Activated T-cell treated with anti-CD3 and anti-CD28 coated beads, Interleukin-2, amount 50 U/mL, for 4 hours (primary cell): ENCODE measurements at regions not wholly inside any gene's neighbourhood (a gene's known extent, or its start where the extent isn't known, plus 50 kb on each side); places are given as distances from the start of the nearest gene placed in this dataset.

Experiments used
- ATAC-seq, 2 donors: fragments of 200-7000 bp; cut with Tn5 transposase; one replicate each; pipeline ENCODE4 v1.10.0; 2021
- DNase-seq: peaks from one replicate; pipeline ENCODE4 v3.0.0-alpha.2; 2020
- H3K27me3 Mint-ChIP-seq: one replicate; pipeline ENCODE4 v1.8.0; 2021; ENCODE audit warnings: low read depth, mixed read lengths
- H3K36me3 Mint-ChIP-seq: one replicate; pipeline ENCODE4 v1.8.0; 2022; ENCODE audit warnings: mixed read lengths; ENCODE audit not compliant: insufficient read depth
- H3K4me1 Mint-ChIP-seq: one replicate; pipeline ENCODE4 v1.8.0; 2021; ENCODE audit warnings: low read depth, mixed read lengths
- H3K4me3 Mint-ChIP-seq: one replicate; pipeline ENCODE4 v1.8.0; 2021; ENCODE audit warnings: mild to moderate bottlenecking, moderate library complexity, mixed read lengths
- H3K9me3 Mint-ChIP-seq: one replicate; pipeline ENCODE4 v1.8.0; 2021; ENCODE audit warnings: mixed read lengths

DNA sequence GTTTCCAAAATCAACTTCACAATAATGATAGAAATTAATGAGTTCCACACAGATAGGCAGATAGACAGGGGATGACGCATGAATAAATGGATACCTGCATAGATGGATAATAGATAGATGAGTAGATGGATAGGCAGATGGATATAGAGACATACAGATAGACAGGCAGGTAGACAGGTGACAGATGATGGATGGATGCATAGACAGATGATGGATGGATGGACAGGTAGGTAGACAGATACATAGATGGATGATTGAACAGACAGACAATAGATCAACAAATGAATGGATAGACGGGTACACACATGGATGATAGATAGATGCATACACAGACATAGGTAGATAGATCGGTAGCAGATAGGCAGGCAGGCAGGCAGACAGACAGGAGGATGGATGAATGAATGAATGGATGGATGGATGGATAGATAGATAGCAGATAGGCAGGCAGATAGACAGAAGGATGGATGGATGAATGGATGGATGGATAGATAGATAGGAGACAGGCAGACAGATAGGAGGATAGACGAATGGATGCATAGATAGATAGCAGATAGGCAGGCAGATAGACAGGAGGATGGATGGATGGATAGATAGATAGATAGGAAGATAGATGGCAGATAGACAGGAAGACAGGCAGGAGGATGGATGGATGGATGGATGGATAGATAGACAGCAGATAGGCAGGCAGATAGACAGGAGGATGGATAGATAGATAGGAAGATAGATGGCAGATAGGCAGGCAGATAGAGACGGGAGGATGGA, 142.5 kb downstream of the RBFOX3 start:
- Mint-ChIP-seq H3K27me3 (peaks cover 22% of the 10 kb centered on the region), H3K9me3 (no peaks in the 10 kb centered on the region), H3K4me1 (no peaks in the 10 kb centered on the region), H3K4me3 (no peak overlapping the region), H3K36me3 (no peaks in the 10 kb centered on the region)
- DNase-seq (no peak), ATAC-seq (no peak)

DNA sequence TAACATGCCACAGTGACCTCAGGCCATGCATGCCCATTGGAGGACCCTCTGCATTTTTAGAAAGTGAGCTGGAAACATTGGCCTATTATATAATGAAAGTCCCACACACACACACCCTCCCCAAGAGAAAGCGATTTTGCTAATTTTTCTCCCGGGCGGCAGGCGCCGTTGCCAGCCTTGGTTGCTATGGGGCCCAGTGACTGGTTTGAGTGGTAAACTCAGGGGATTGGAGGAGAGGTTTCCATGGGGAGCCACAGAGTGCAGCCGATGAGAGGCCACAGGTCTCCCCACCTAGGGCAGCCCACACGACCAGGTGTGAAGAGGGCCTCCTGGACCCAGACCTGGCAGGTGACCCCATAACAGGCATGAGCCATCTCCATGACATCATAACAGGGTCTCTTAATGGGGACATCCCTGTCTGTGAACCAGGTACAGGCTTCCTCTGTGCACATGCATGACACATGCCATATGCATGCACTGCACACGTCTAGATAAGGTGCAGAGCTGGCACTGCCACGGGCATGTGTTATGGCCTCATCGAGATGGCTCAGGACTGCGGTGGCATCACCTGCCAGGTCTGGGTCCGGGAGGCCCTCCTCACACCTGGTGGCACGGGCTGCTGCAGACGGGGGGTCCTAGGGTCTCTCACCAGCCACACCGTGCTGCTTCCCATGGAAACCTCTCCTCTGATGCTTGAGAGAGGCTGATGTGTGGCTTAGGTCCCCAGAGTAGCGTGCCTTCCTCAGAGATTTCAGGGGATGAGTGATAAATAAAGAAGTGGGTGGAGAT, 144.1 kb downstream of the RBFOX3 start:
- Mint-ChIP-seq H3K27me3 (peaks cover 16% of the 10 kb centered on the region), H3K4me1 (no peaks in the 10 kb centered on the region), H3K4me3 (no peak overlapping the region), H3K36me3 (no peaks in the 10 kb centered on the region), H3K9me3 (no peaks in the 10 kb centered on the region)
- ATAC-seq (no peak), DNase-seq (no peak)

DNA sequence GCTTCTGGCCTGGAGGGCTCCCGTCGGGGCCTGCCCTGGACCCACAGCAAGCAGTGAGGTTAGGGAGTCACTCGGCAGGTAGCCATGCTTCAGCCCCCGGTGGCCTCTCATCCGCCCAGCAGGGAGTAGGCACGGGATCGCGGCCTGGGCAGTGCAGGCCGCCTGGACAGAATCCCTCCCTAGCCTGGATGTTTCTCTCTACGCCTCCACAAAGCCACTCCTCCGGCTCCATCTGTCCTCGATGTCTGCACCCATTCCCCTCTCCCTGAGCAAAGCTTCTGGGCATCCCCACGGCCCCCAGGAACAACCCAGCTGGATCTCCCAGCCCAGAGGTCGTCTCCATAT, 145.2 kb downstream of the RBFOX3 start:
- H3K27me3 Mint-ChIP-seq, result peaks cover 13% of the 10 kb centered on the region
- H3K4me3 Mint-ChIP-seq, result no peak overlapping the region
- no peaks in the 10 kb centered on the region for H3K36me3 Mint-ChIP-seq
- no peaks in the 10 kb centered on the region for H3K9me3 Mint-ChIP-seq
- DNase-seq (no peak), ATAC-seq (no peak)
- H3K4me1 Mint-ChIP-seq, result no peaks in the 10 kb centered on the region

DNA sequence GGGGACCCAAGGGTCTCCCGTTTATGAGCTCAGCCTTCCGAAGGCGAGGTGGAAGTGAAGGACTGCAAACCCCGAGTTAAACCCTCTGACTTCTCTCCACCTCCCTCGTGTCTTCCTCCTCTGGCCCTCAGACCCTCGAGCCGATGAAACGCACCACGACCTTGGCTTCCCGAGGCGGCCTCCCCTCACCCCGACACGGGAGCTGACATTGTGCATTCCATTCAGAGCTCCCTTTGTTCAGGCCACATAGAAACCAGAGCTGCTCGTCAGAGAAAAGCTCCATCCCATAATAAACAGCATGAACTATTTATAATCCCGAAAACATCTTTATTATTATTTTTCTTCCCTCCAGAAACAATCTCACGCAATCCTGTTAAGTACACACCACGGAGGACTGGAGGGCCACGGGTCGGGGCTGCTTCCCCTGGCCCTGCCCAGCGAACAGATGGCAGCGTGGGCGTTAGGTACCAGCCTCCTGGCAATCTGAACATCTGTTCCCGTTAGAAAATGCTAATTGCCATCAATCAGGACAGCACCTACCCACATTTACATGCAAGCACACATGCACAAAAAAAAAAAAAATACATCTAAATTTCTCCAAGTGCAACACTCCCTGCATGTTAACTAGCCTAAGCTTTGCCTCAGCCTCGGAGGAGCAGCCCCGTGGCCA, 145.7 kb downstream of the RBFOX3 start:
- no peak overlapping the region for H3K4me3 Mint-ChIP-seq
- no peaks in the 10 kb centered on the region for H3K4me1 Mint-ChIP-seq
- H3K9me3 Mint-ChIP-seq, result no peaks in the 10 kb centered on the region
- DNase-seq, result no peak
- no peaks in the 10 kb centered on the region for H3K36me3 Mint-ChIP-seq
- ATAC-seq, result no peak
- peaks cover 13% of the 10 kb centered on the region for H3K27me3 Mint-ChIP-seq

DNA sequence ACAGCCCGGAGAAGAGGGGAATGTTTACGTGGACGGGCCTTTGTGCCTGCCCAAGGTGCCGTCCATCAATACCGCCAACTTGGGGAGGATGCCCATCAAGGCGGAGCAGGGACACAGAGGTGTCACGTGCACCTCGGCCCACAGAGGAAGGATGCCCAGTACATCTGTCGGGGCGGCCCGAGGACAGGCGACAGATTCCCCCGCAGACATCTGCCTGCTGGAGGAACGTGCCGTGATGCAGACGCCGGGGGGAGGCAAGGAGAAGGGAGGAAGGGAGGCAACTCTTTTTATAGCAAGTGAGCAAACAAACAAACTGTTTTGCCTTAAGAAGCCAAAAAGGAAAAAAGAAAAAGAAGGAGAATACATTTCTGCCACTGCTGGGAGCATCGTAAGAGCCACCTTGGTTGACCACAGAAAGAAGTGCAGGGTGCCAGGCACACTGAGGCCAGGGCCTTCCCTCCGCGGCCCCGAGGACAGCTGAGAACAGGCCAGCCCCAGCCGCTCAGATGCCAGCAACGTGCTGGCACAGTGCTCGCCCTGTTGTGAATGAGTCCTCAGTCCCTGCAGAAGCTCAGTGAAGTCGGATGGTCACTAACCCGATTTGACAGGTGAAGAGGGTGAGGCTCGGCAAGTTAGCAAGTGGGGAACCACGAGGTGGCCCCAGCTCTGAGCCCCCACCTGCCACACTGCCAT, 146.4 kb downstream of the RBFOX3 start:
- Mint-ChIP-seq H3K36me3 (no peaks in the 10 kb centered on the region), H3K27me3 (peaks cover 11% of the 10 kb centered on the region), H3K9me3 (no peaks in the 10 kb centered on the region), H3K4me3 (peak overlapping the region; percentile 9), H3K4me1 (no peaks in the 10 kb centered on the region)
- ATAC-seq, result no peak
- DNase-seq, result no peak

DNA sequence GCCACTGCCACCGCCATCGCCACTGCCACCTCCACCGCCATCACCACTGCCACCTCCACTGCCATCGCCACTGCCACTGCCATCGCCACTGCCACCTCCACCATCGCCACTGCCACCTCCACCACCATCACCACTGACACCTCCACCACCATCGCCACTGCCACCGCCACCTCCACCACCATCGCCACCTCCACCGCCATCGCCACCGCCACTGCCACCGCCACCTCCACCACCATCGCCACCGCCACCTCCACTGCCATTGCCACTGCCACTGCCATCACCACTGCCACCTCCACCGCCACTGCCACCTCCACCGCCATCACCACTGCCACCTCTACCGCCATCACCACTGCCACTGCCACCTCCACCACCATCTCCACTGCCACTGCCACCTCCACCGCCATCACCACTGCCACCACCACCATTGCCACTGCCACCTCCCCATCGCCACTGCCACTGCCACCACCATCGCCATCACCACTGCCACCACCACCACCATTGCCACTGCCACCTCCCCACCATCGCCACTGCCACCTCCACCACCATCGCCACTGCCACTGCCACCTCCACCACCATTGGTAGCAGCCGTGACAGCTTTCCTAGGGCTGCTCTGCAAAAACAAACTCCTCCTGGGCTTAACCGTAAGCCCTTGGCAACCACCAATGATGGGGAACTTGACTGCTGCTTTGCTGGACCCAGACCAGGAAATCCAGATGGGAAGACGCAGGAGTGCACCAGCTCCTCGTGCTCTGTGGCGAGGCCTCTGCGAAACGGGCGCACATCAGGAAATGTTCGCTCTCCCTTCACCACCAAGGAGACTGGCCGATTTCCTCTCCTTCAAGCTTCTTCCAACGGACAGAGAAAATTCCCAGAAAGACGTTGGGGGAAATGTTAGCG, 147.2 kb downstream of the RBFOX3 start:
- Mint-ChIP-seq H3K4me1 (no peaks in the 10 kb centered on the region), H3K4me3 (peak overlapping the region; percentile 9), H3K9me3 (no peaks in the 10 kb centered on the region), H3K27me3 (peaks cover 11% of the 10 kb centered on the region), H3K36me3 (no peaks in the 10 kb centered on the region)
- ATAC-seq (no peak), DNase-seq (no peak)

DNA sequence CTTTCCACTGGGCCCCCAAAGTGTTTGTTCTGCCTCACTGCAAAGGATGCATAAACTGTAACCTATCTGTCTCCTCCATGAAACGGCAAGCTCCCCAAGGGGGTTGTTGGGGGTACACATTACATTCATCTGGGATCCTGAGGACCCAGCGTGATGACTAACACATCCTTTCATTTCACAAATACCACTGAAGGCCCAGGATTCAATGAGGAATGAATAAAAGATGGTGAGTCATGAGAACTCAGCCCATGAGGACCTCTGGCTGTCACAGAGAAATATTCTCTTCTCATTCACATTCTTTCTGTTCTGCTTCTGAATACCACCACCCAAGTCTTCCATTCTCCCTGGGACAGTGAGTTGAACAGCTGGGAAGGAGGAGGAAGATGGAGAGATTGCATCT, 149.8 kb downstream of the RBFOX3 start:
- no peak overlapping the region for H3K4me3 Mint-ChIP-seq
- ATAC-seq, result no peak
- DNase-seq, result no peak
- H3K36me3 Mint-ChIP-seq, result no peaks in the 10 kb centered on the region
- H3K9me3 Mint-ChIP-seq, result no peaks in the 10 kb centered on the region
- H3K4me1 Mint-ChIP-seq, result no peaks in the 10 kb centered on the region
- peaks cover 5% of the 10 kb centered on the region for H3K27me3 Mint-ChIP-seq

DNA sequence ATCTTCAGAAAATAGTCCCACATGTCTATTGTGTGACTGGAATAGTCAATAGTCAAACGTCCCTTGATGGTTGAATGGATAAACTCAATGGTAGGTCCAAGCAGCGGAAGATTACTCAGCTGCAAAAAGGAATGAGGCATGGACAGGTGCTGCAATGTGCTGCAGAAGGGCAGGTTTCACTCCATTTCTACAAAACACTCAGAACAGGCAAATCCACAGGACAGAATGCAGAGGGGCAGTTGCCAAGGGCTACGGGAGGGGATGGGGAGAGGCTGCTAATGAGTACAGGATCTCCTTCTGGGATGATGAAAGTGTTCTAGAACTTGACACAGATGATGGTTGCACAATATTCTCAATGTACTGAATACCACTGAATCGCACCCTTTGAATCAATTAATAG, 151.0 kb downstream of the RBFOX3 start:
- Mint-ChIP-seq H3K9me3 (no peaks in the 10 kb centered on the region), H3K36me3 (no peaks in the 10 kb centered on the region), H3K4me3 (no peak overlapping the region), H3K27me3 (peaks cover 6% of the 10 kb centered on the region), H3K4me1 (no peaks in the 10 kb centered on the region)
- DNase-seq, result no peak
- ATAC-seq, result no peak

DNA sequence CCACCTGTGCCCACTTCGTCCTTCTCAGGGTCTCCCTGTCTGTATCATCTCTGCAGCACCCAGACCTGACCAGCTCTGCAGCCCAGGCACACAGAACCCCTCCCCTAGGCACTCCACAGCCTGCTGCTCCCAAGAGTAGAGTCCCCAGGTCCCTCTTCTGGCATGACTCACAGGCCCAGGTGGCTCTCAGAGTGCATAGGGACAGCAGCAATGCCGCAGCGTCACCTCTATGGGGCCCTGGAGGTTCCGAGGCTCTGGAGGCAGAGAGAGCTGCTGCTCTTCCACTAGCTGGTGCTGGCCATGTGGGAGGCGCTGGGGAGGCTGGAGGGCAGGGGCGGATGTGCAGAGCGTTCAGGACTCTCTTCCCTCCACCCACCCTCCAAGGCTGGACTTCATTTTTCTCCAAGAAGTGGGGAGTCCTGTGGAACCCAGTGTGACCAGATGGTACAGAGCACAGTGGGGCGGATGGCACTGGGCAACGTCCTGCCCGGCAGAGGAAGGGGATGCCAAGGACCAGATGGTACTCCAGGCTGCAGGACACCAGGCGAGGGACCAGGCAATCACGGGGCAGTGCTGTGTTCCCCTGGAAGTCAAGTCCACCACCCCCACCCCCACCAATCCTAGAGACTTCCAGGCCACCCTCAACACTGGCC, 151.7 kb downstream of the RBFOX3 start:
- H3K36me3 Mint-ChIP-seq, result no peaks in the 10 kb centered on the region
- no peak for DNase-seq
- no peaks in the 10 kb centered on the region for H3K4me1 Mint-ChIP-seq
- H3K4me3 Mint-ChIP-seq, result no peak overlapping the region
- ATAC-seq, result no peak
- no peaks in the 10 kb centered on the region for H3K9me3 Mint-ChIP-seq
- H3K27me3 Mint-ChIP-seq, result peaks cover 9% of the 10 kb centered on the region

DNA sequence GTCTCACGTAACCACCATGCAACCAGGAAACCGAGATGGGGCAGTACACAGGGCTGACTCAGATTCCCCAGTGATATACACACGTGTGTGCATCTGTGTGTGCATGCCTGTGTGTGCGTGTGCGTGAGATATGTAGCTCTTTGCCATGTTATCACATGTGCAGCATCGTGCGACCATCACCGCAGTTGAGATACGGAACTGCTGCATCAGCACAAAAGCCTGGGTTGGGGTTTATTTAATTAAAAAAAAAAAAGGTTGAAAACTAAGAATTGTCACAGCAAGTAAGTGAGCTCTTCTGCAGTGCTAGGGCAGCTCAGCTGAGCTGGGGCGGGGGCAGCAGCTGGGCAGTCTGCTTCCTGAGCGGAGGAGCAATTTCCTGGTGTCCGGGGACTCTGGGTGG, 152.5 kb downstream of the RBFOX3 start:
- Mint-ChIP-seq H3K4me1 (no peaks in the 10 kb centered on the region), H3K4me3 (no peak overlapping the region), H3K9me3 (no peaks in the 10 kb centered on the region), H3K36me3 (no peaks in the 10 kb centered on the region), H3K27me3 (peaks cover 10% of the 10 kb centered on the region)
- DNase-seq, result no peak
- ATAC-seq, result no peak

DNA sequence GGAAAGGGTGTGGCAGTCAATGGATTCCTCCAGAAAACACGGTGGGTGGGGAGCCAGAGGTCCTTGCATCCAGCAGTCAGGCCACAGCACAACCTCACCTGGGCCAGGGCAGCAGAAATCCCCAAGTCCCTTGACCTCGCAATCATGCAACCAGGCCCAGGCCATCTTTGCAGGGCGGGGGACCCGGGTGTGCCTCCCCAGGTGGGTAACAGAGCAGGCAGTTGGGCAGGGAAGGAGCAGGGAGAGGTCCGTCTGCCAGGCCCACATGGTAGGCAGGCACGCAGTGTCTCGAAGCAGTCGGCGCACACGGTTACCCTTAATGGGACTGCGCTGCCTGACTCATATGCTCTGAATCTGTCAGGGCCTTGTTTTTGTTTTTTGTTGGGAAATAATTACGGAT, 153.0 kb downstream of the RBFOX3 start:
- Mint-ChIP-seq H3K36me3 (no peaks in the 10 kb centered on the region), H3K4me1 (no peaks in the 10 kb centered on the region), H3K4me3 (no peak overlapping the region), H3K27me3 (peaks cover 10% of the 10 kb centered on the region), H3K9me3 (no peaks in the 10 kb centered on the region)
- DNase-seq (no peak), ATAC-seq (no peak)

DNA sequence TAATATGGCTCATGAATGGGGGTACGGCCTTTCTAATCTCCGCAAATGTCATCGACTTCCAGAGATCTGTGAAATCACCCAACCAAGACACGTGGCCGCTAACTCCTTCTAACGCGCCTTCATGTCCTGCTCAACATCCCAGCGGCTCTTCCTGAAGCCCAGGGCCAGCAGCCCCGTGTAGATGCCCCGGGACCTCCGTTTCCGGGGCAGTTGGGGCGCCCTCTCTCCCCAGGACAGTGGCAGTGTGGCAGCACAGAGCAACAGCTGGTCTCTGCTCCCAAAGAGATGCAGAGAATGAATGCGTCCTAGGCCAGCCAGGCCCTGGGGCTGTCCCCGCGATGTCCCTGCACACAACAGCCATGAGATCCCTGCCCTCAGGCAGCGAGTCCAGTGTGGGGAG, 153.5 kb downstream of the RBFOX3 start:
- DNase-seq, result no peak
- Mint-ChIP-seq H3K27me3 (peaks cover 12% of the 10 kb centered on the region), H3K4me1 (no peaks in the 10 kb centered on the region), H3K9me3 (no peaks in the 10 kb centered on the region), H3K4me3 (no peak overlapping the region), H3K36me3 (no peaks in the 10 kb centered on the region)
- ATAC-seq, result no peak

DNA sequence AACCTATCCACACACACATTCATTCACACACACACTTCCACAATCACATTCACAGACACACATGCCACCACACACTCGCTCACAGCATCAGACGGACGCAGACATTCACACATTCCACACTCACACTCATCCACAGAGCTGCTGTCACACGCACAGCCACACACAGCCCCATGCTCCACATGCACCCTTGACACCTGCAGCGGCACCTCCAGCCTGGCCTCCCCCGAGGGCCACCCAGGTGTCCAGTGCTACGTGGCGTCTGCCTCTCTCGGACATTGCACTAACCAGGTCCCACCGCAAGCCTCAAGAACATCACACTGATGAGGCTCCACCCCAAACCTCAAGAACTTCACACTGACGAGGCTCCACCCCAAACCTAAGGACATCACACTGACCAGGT, 155.2 kb downstream of the RBFOX3 start:
- no peaks in the 10 kb centered on the region for H3K36me3 Mint-ChIP-seq
- no peak overlapping the region for H3K4me3 Mint-ChIP-seq
- peaks cover 17% of the 10 kb centered on the region for H3K27me3 Mint-ChIP-seq
- no peaks in the 10 kb centered on the region for H3K9me3 Mint-ChIP-seq
- no peaks in the 10 kb centered on the region for H3K4me1 Mint-ChIP-seq
- ATAC-seq, result no peak
- no peak for DNase-seq
